Mesenchymal stem cell (in vitro differentiated cells and primary cell): ENCODE measurements at regions not wholly inside any gene's neighbourhood (a gene's known extent, or its start where the extent isn't known, plus 50 kb on each side); places are given as distances from the start of the nearest gene placed in this dataset.

Experiments used
- DNase-seq: peaks from one replicate; pipeline ENCODE4 v3.0.0-alpha.2; 2013
- H2AFZ ChIP-seq: one replicate; pipeline ENCODE4 v1.6.1; 2013; ENCODE audit warnings: low read depth, mild to moderate bottlenecking, control low read depth, inconsistent platforms, low read length, moderate library complexity
- H2AK5ac ChIP-seq: 2 replicates; pipeline ENCODE4 v1.6.1; 2013; ENCODE audit warnings: low read length, moderate library complexity, mild to moderate bottlenecking, inconsistent platforms; ENCODE audit not compliant: severe bottlenecking
- H2BK120ac ChIP-seq: one replicate; pipeline ENCODE4 v1.6.1; 2013; ENCODE audit warnings: low read depth, mild to moderate bottlenecking, inconsistent platforms, low read length, moderate library complexity
- H2BK12ac ChIP-seq, 2 experiments: one replicate each; pipeline ENCODE4 v1.6.1; 2013; ENCODE audit warnings: inconsistent platforms in 2 of 2, low read length in 2 of 2, mild to moderate bottlenecking in 2 of 2, moderate library complexity in 2 of 2, control low read depth in 1 of 2
- H2BK15ac ChIP-seq: one replicate; pipeline ENCODE4 v1.6.1; 2013; ENCODE audit warnings: mild to moderate bottlenecking, low read depth, inconsistent platforms; ENCODE audit not compliant: poor library complexity, severe bottlenecking
- H2BK5ac ChIP-seq: 2 replicates; pipeline ENCODE4 v1.6.1; 2013; ENCODE audit warnings: low read depth, mild to moderate bottlenecking, low read length, control low read depth, inconsistent platforms; ENCODE audit not compliant: poor library complexity, severe bottlenecking
- H3K14ac ChIP-seq, 2 experiments: one replicate each; pipeline ENCODE4 v1.6.1; 2013; ENCODE audit warnings: inconsistent platforms in 2 of 2, low read length in 2 of 2, control low read depth in 1 of 2, mild to moderate bottlenecking in 1 of 2, moderate library complexity in 1 of 2
- H3K18ac ChIP-seq, 2 experiments: one replicate each; pipeline ENCODE4 v1.6.1; 2013; ENCODE audit warnings: inconsistent platforms in 2 of 2, low read length in 2 of 2, control low read depth in 1 of 2, low read depth in 1 of 2, mild to moderate bottlenecking in 1 of 2
- H3K23ac ChIP-seq, 2 experiments: one replicate each; pipeline ENCODE4 v1.6.1; 2013; ENCODE audit warnings: inconsistent platforms in 2 of 2, low read length in 2 of 2, mild to moderate bottlenecking in 2 of 2, moderate library complexity in 2 of 2, control low read depth in 1 of 2
- H3K27ac ChIP-seq: 2 replicates; pipeline ENCODE4 v1.5.1; 2013; ENCODE audit warnings: mild to moderate bottlenecking, moderate library complexity, low read length, control low read depth, inconsistent platforms; ENCODE audit not compliant: poor library complexity, severe bottlenecking
- H3K27me3 ChIP-seq, 2 experiments: 2 replicates each; pipeline versions ENCODE4 v1.6.1 to v1.7.0; 2013; ENCODE audit warnings: low read length in 2 of 2, mild to moderate bottlenecking in 2 of 2, moderate library complexity in 2 of 2, control low read depth in 1 of 2, inconsistent platforms in 1 of 2; ENCODE audit not compliant: control insufficient read depth in 1 of 2, insufficient read depth in 1 of 2
- H3K36me3 ChIP-seq, 2 experiments: 2 replicates each; pipeline versions ENCODE4 v1.6.1 to v1.7.0; 2013; ENCODE audit warnings: low read length in 2 of 2, control low read depth in 1 of 2, inconsistent platforms in 1 of 2, low read depth in 1 of 2, mild to moderate bottlenecking in 1 of 2; ENCODE audit not compliant: insufficient read depth in 2 of 2, control insufficient read depth in 1 of 2
- H3K4ac ChIP-seq, 2 experiments: one replicate each; pipeline ENCODE4 v1.6.1; 2013; ENCODE audit warnings: inconsistent platforms in 2 of 2, low read length in 2 of 2, mild to moderate bottlenecking in 2 of 2, moderate library complexity in 2 of 2, control low read depth in 1 of 2, low read depth in 1 of 2
- H3K4me1 ChIP-seq: 2 replicates; pipeline ENCODE4 v1.6.1; 2013; ENCODE audit warnings: low read depth, low read length, control low read depth; ENCODE audit not compliant: control insufficient read depth, insufficient read depth
- H3K4me2 ChIP-seq: 2 replicates; pipeline ENCODE4 v1.6.1; 2013; ENCODE audit warnings: low read length, mild to moderate bottlenecking, inconsistent platforms; ENCODE audit not compliant: poor library complexity, severe bottlenecking
- H3K4me3 ChIP-seq, 2 experiments: 2 replicates each; pipeline versions ENCODE4 v1.5.1 to v1.7.0; 2013; ENCODE audit warnings: low read length in 2 of 2, mild to moderate bottlenecking in 2 of 2, control low read depth in 1 of 2, low read depth in 1 of 2; ENCODE audit not compliant: insufficient read depth in 1 of 2
- H3K79me1 ChIP-seq: replicated peaks from 2 replicates; pipeline ENCODE4 v1.6.1; 2013; ENCODE audit warnings: mild to moderate bottlenecking, control low read depth, low read length, inconsistent platforms; ENCODE audit not compliant: poor library complexity, severe bottlenecking
- H3K9ac ChIP-seq: 2 replicates; pipeline ENCODE4 v1.7.0; 2013; ENCODE audit warnings: mild to moderate bottlenecking, low read length, moderate library complexity
- H3K9me3 ChIP-seq: 2 replicates; pipeline ENCODE4 v1.7.0; 2013; ENCODE audit warnings: mild to moderate bottlenecking, low read length; ENCODE audit not compliant: control insufficient read depth
- H4K8ac ChIP-seq: one replicate; pipeline ENCODE4 v1.6.1; 2013; ENCODE audit warnings: inconsistent platforms, mild to moderate bottlenecking, low read length, moderate library complexity
- H4K91ac ChIP-seq: one replicate; pipeline ENCODE4 v1.6.1; 2013; ENCODE audit warnings: mild to moderate bottlenecking, low read length, inconsistent platforms
- WGBS: methylation state at CpG from one replicate; pipeline ENCODE4 v1.1.7; 2013; ENCODE audit warnings: mixed read lengths; 5-methylcytosine and 5-hydroxymethylcytosine counted together

DNA sequence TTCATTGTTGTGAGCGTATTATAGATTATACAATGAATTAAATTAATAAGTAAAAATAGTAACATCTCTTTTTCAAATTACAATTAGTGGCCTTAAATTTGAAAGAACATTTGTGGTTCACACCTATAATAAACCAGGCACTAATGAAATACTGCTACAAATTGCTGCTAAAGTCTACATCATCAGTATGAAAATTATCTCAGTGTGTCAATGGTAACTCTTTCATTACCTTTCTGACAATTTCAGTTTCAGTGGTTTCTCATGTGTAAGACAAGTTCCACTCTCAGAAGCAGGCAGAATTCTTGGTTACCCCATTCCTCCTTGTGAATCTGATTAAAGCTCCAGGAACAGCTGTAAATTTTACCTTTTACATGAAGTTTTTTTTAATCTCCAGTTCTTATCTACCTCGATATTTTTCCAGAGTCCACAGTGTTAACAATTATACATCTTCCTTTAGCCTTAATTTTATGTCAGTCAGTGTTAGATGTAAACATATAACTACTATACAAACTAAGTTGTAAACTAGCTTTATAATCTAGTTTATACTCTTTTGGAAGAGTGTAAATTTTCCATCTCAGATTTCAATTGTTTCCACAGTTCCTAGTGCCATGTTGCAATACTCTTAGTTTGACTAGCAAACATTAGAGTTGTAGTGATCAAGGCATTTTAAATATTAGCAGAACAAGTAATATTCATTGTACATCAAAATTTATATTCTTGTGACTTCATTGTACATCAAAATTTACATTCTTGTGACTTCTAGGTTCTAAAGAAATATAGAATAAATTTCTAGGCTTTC, 1038.4 kb downstream of the EPHA7 start:
- H3K4me1 ChIP-seq: no peaks in the 10 kb centered on the region
- H3K14ac ChIP-seq: no peak overlapping the region
- no peak overlapping the region for H3K18ac ChIP-seq
- H2BK15ac ChIP-seq: no peak overlapping the region
- H3K79me1 ChIP-seq: no peaks in the 10 kb centered on the region
- no peak overlapping the region for H2BK12ac ChIP-seq
- H3K4me3 ChIP-seq: no peak overlapping the region
- H2BK5ac ChIP-seq: no peak overlapping the region
- DNase-seq: no peak
- H2AK5ac ChIP-seq: no peak overlapping the region
- no peak overlapping the region for H4K8ac ChIP-seq
- no peaks in the 10 kb centered on the region for H3K27me3 ChIP-seq
- no peak overlapping the region for H2AFZ ChIP-seq
- H3K4ac ChIP-seq: no peak overlapping the region
- no peak overlapping the region for H3K4me2 ChIP-seq
- no peak overlapping the region for H2BK120ac ChIP-seq
- H4K91ac ChIP-seq: no peak overlapping the region
- H3K36me3 ChIP-seq: no peaks in the 10 kb centered on the region
- WGBS: no CpG with 5 or more reads among the region's 2 CpGs
- H3K27ac ChIP-seq: no peak overlapping the region
- H3K9me3 ChIP-seq: no peaks in the 10 kb centered on the region
- H3K23ac ChIP-seq: no peak overlapping the region
- H3K9ac ChIP-seq: no peak overlapping the region

- H3K4me1 ChIP-seq: no peaks in the 10 kb centered on the region
- no peaks in the 10 kb centered on the region for H3K9me3 ChIP-seq
- no peak overlapping the region for H3K23ac ChIP-seq
- no peak overlapping the region for H3K4me3 ChIP-seq
- H3K4ac ChIP-seq: no peak overlapping the region
- no peaks in the 10 kb centered on the region for H3K36me3 ChIP-seq
- no peak overlapping the region for H3K9ac ChIP-seq
- H2AFZ ChIP-seq: no peak overlapping the region
- H3K79me1 ChIP-seq: no peaks in the 10 kb centered on the region
- no peak for DNase-seq
- no peak overlapping the region for H3K18ac ChIP-seq
- no peak overlapping the region for H4K8ac ChIP-seq
- H3K14ac ChIP-seq: no peak overlapping the region
- H3K27me3 ChIP-seq: no peaks in the 10 kb centered on the region
- no peak overlapping the region for H3K27ac ChIP-seq
- no peak overlapping the region for H2BK15ac ChIP-seq
- no peak overlapping the region for H2BK5ac ChIP-seq
- H4K91ac ChIP-seq: no peak overlapping the region
- H2AK5ac ChIP-seq: no peak overlapping the region
- no peak overlapping the region for H2BK12ac ChIP-seq
- no peak overlapping the region for H3K4me2 ChIP-seq
- no peak overlapping the region for H2BK120ac ChIP-seq
Measured at GRCh38 chr6:92377137-92377536, 1042.2 kb downstream of the EPHA7 start.

GRCh38 chr6:92376691-92377090, 1042.7 kb downstream of the EPHA7 start:
- no peak overlapping the region for H3K9ac ChIP-seq
- no peak overlapping the region for H3K23ac ChIP-seq
- H3K4me3 ChIP-seq: no peak overlapping the region
- H3K36me3 ChIP-seq: no peaks in the 10 kb centered on the region
- H3K79me1 ChIP-seq: no peaks in the 10 kb centered on the region
- 42% methylated on average over 3 of the region's 3 CpGs for WGBS
- H3K27ac ChIP-seq: no peak overlapping the region
- H3K4me2 ChIP-seq: no peak overlapping the region
- no peak overlapping the region for H2AFZ ChIP-seq
- no peaks in the 10 kb centered on the region for H3K27me3 ChIP-seq
- no peaks in the 10 kb centered on the region for H3K4me1 ChIP-seq
- H4K8ac ChIP-seq: no peak overlapping the region
- no peak overlapping the region for H4K91ac ChIP-seq
- no peak overlapping the region for H3K14ac ChIP-seq
- no peak overlapping the region for H3K18ac ChIP-seq
- no peak overlapping the region for H2BK12ac ChIP-seq
- no peak overlapping the region for H2BK15ac ChIP-seq
- H3K4ac ChIP-seq: no peak overlapping the region
- no peak overlapping the region for H2BK5ac ChIP-seq
- no peak overlapping the region for H2BK120ac ChIP-seq
- H2AK5ac ChIP-seq: no peak overlapping the region
- peak; percentile 61 for DNase-seq
- H3K9me3 ChIP-seq: no peaks in the 10 kb centered on the region

DNA sequence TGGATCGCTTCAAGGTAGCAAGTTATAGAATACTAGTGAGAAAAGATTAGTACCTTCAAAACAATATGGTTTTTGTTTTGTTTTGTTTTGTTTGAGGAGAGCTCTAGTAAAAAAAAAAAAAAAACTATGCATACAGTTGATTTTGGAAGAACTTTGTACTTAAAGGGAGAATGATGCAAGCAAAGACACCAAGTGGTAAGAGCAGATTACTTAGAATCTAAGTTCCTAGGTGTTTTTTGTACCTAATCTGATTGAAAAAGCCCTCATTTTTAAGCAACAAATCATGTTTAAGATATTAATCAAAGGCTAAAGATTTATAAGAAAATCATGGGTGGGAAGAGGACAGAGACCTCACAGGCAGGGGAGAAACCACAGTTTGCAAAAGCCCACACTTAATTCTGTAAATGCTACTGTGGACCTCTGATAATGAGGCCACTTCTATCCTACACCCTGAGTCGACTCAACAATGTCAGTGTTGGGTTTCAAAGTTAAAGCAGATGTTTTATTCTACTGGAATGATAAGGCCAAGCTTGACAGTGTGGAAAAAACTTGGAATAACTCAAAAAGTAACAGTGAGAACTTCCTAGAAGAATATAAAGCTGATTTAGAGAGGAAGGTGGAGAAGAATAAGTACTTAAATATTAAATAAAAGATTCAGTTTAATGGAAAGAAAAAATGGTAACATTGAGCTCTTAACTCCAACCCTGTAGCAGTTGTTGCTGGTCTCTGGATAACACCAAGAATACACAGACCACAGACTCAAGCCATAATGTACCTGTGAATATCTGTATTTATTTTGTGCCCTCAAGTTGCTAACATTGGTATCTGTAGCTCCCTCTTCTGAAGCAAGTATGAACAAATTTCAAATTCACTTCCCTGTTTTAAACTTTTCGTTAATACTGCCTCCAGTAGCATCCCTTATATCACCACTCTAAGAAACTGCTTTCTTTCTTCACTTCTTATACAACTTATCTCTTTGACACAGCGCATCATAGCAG, 1047.8 kb downstream of the EPHA7 start:
- Histone ChIP-seq H4K8ac (no peak overlapping the region), H2BK15ac (no peak overlapping the region), H2AK5ac (no peak overlapping the region), H3K36me3 (no peaks in the 10 kb centered on the region), H3K4ac (no peak overlapping the region), H3K23ac (no peak overlapping the region), H2BK12ac (no peak overlapping the region), H2AFZ (no peak overlapping the region), H3K9me3 (no peaks in the 10 kb centered on the region), H3K27me3 (no peaks in the 10 kb centered on the region), H3K18ac (no peak overlapping the region), H3K79me1 (no peaks in the 10 kb centered on the region), H3K27ac (no peak overlapping the region), H4K91ac (no peak overlapping the region), H3K4me3 (no peak overlapping the region), H3K14ac (no peak overlapping the region), H3K4me1 (no peaks in the 10 kb centered on the region), H3K9ac (no peak overlapping the region), H2BK120ac (no peak overlapping the region), H3K4me2 (no peak overlapping the region), H2BK5ac (no peak overlapping the region)
- WGBS: 84% methylated on average over 4 of the region's 4 CpGs
- no peak for DNase-seq
